Caco-2 (cell line): ENCODE measurements at regions not wholly inside any gene's neighbourhood (a gene's known extent, or its start where the extent isn't known, plus 50 kb on each side); places are given as distances from the start of the nearest gene placed in this dataset.

Experiments
- BruUV-seq: library from RNA; stranded (reverse); fragments of 400-500 nt; replicated peaks from 2 replicates; lab custom pipeline; 2021; lab: Mats Ljungman, UMichigan
- CTCF ChIA-PET: fragments of 300-600 bp; sonication (Branson Sonifier 250); formaldehyde crosslinking; loops from one replicate; lab custom pipeline; 2022; ENCODE audit warnings: antibody characterized with exemption; lab: Charles Lee
- POLR2A ChIA-PET: fragments of 300-600 bp; sonication (Branson Sonifier 250); formaldehyde crosslinking; loops from one replicate; lab custom pipeline; 2022; ENCODE audit warnings: antibody characterized with exemption; lab: Charles Lee
- DNase-seq, 2 experiments: peaks; one replicate each; pipeline versions ENCODE4 v3.0.0 to v3.0.0-alpha.2; 2020 to 2022
- H3K27me3 ChIP-seq: replicated peaks from 2 replicates; pipeline ENCODE4 v1.6.0; 2011; ENCODE audit warnings: low read length; ENCODE audit not compliant: control insufficient read depth, insufficient read depth
- H3K36me3 ChIP-seq: 2 replicates; pipeline ENCODE4 v1.5.1; 2011; ENCODE audit warnings: low read length; ENCODE audit not compliant: control insufficient read depth, insufficient read depth
- H3K4me1 ChIP-seq: fragments of 250-450 bp; sonication (Bioruptor Pico); 2 replicates; pipeline ENCODE4 v1.5.1; 2020; ENCODE audit warnings: mild to moderate bottlenecking
- H3K4me3 ChIP-seq: 2 replicates; pipeline ENCODE4 v1.5.1; 2011; ENCODE audit warnings: low read depth, mild to moderate bottlenecking, control low read depth, low read length
- H3K9me3 ChIP-seq: fragments of 250-450 bp; sonication (Bioruptor Pico); 2 replicates; pipeline ENCODE4 v1.5.1; 2020; ENCODE audit warnings: mild to moderate bottlenecking, moderate library complexity
- H3K27ac Mint-ChIP-seq: one replicate; pipeline ENCODE4 v1.8.0; 2022; ENCODE audit warnings: mixed read lengths; ENCODE audit not compliant: unreplicated experiment
- H3K27me3 Mint-ChIP-seq: one replicate; pipeline ENCODE4 v1.8.0; 2022; ENCODE audit warnings: mixed read lengths; ENCODE audit not compliant: insufficient read depth, unreplicated experiment
- H3K36me3 Mint-ChIP-seq: one replicate; pipeline ENCODE4 v1.8.0; 2022; ENCODE audit warnings: mild to moderate bottlenecking, mixed read lengths; ENCODE audit not compliant: insufficient read depth, unreplicated experiment
- H3K4me1 Mint-ChIP-seq: one replicate; pipeline ENCODE4 v1.8.0; 2022; ENCODE audit warnings: low read depth, mixed read lengths; ENCODE audit not compliant: unreplicated experiment
- H3K4me3 Mint-ChIP-seq: one replicate; pipeline ENCODE4 v1.8.0; 2022; ENCODE audit warnings: mild to moderate bottlenecking, moderate library complexity, mixed read lengths; ENCODE audit not compliant: unreplicated experiment
- H3K9me3 Mint-ChIP-seq: one replicate; pipeline ENCODE4 v1.8.0; 2022; ENCODE audit warnings: mixed read lengths; ENCODE audit not compliant: unreplicated experiment
- intact Hi-C: fragments of 100-400 bp; cut with micrococcal nuclease; formaldehyde crosslinking; loops from one replicate; pipeline ENCODE4 v1.10.0; 2022; ENCODE audit not compliant: unreplicated experiment
- TF ChIP-seq, protein P1 (sequence below), 2 experiments: fragments of 200-600 bp in 1 of 2; IDR thresholded peaks; 1 replicate in 1 of 2; 2 replicates in 1 of 2; pipeline versions ENCODE4 v1.5.1 to v1.8.0; 2011 to 2022; ENCODE audit warnings: antibody characterized with exemption in 1 of 2, control low read depth in 1 of 2, inconsistent platforms in 1 of 2, low read depth in 1 of 2, low read length in 1 of 2, mild to moderate bottlenecking in 1 of 2, moderate library complexity in 1 of 2; ENCODE audit not compliant: insufficient read depth in 1 of 2, severe bottlenecking in 1 of 2, unreplicated experiment in 1 of 2

- Histone ChIP-seq H3K36me3 (no peaks in the 10 kb centered on the region), H3K9me3 (no peaks in the 10 kb centered on the region; the same call in 1 of the 2 replicates), H3K4me1 (no peaks in the 10 kb centered on the region), H3K4me3 (no peak overlapping the region), H3K27me3 (no peaks in the 10 kb centered on the region)
- ChIA-PET CTCF (no interaction called here), POLR2A (no interaction called here)
- TF ChIP-seq, protein P1, sequence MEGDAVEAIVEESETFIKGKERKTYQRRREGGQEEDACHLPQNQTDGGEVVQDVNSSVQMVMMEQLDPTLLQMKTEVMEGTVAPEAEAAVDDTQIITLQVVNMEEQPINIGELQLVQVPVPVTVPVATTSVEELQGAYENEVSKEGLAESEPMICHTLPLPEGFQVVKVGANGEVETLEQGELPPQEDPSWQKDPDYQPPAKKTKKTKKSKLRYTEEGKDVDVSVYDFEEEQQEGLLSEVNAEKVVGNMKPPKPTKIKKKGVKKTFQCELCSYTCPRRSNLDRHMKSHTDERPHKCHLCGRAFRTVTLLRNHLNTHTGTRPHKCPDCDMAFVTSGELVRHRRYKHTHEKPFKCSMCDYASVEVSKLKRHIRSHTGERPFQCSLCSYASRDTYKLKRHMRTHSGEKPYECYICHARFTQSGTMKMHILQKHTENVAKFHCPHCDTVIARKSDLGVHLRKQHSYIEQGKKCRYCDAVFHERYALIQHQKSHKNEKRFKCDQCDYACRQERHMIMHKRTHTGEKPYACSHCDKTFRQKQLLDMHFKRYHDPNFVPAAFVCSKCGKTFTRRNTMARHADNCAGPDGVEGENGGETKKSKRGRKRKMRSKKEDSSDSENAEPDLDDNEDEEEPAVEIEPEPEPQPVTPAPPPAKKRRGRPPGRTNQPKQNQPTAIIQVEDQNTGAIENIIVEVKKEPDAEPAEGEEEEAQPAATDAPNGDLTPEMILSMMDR (IDR thresholded peaks at IDR 0.05; ENCODE audit: insufficient read depth in 1 of 2, low read depth in 1 of 2, low read length in 1 of 2, severe bottlenecking in 1 of 2, unreplicated experiment in 1 of 2): no peak
- no peaks in the 10 kb centered on the region for H3K36me3 Mint-ChIP-seq
- DNase-seq: no peak
- no peaks in the 10 kb centered on the region for H3K9me3 Mint-ChIP-seq
- no peaks in the 10 kb centered on the region for H3K27me3 Mint-ChIP-seq
- no TSS peak for BruUV-seq
- no peak overlapping the region for H3K4me3 Mint-ChIP-seq
- intact Hi-C loops: loop anchor here (1.0 to 10.0 kb wide), 4 partner anchors 81 to 254 kb away; no protein-coding TSS in a partner anchor
- H3K4me1 Mint-ChIP-seq: no peaks in the 10 kb centered on the region
- H3K27ac Mint-ChIP-seq: no peak overlapping the region
Measured at GRCh38 chr3:148460686-148461085, 237.0 kb upstream of the AGTR1 start.

DNA sequence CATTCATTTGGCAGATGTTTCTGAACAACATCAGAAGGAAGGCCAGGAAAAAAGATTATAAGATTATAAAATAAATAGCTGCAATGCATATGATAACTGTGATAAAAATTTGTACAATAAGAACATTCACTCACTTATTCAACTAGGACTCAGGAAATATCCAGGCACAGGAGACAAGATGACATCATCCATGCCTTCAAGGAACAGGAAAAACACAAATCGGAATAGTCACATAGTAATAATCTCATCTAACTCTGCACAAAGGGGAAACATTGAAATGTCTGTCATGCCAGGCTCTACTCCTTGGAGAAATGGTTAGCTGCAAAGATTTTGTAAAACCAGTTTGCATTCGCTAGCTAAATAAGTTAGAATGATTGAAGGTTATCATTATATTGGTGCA, 233.5 kb upstream of the AGTR1 start:
- TF ChIP-seq, protein P1 (IDR thresholded peaks at IDR 0.05; ENCODE audit: insufficient read depth in 1 of 2, low read depth in 1 of 2, low read length in 1 of 2, severe bottlenecking in 1 of 2, unreplicated experiment in 1 of 2): no peak
- peaks cover 5% of the 10 kb centered on the region; the same call in 1 of the 2 replicates for H3K4me1 ChIP-seq
- intact Hi-C loops: loop anchor here (10.0 kb wide), 1 partner anchor 251 kb away; no protein-coding TSS in a partner anchor
- no peaks in the 10 kb centered on the region for H3K27me3 ChIP-seq
- H3K4me3 Mint-ChIP-seq: no peak overlapping the region
- no peaks in the 10 kb centered on the region for H3K36me3 Mint-ChIP-seq
- H3K4me1 Mint-ChIP-seq: no peaks in the 10 kb centered on the region
- H3K9me3 ChIP-seq: no peaks in the 10 kb centered on the region; the same call in 1 of the 2 replicates
- no peak for DNase-seq
- ChIA-PET CTCF (no interaction called here), POLR2A (no interaction called here)
- H3K9me3 Mint-ChIP-seq: no peaks in the 10 kb centered on the region
- no TSS peak for BruUV-seq
- no peaks in the 10 kb centered on the region for H3K27me3 Mint-ChIP-seq
- no peak overlapping the region for H3K27ac Mint-ChIP-seq
- H3K4me3 ChIP-seq: no peak overlapping the region
- no peaks in the 10 kb centered on the region for H3K36me3 ChIP-seq

DNA sequence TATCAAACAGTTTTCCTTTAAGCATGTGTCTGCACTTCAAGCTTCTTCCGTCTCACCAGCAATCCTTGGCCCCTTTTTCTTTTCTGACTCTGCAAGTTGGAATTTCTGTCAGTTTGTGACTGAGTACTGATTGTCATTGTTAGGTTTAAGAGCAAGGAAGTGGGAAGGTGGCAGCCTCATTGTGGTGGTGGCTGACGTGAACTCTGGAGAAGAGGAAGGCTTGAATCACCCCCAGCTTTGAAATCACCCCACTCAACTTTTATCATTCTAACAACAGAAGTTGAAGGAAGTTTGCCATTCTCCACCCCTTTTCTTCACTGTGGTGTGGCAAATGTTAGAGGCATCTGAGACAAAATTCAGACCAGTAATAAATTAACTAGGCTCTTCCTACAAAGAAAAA, 231.6 kb upstream of the AGTR1 start:
- H3K27me3 Mint-ChIP-seq: no peaks in the 10 kb centered on the region
- TF ChIP-seq, protein P1 (IDR thresholded peaks at IDR 0.05; ENCODE audit: insufficient read depth in 1 of 2, low read depth in 1 of 2, low read length in 1 of 2, severe bottlenecking in 1 of 2, unreplicated experiment in 1 of 2): no peak
- H3K9me3 ChIP-seq: no peaks in the 10 kb centered on the region; the same call in 1 of the 2 replicates
- H3K4me3 ChIP-seq: no peak overlapping the region
- H3K27me3 ChIP-seq: no peaks in the 10 kb centered on the region
- H3K36me3 Mint-ChIP-seq: no peaks in the 10 kb centered on the region
- no peak overlapping the region for H3K4me3 Mint-ChIP-seq
- intact Hi-C loops: loop anchor here (10.0 kb wide), 1 partner anchor 249 kb away; no protein-coding TSS in a partner anchor
- no peaks in the 10 kb centered on the region for H3K9me3 Mint-ChIP-seq
- ChIA-PET POLR2A (no interaction called here), CTCF (no interaction called here)
- no peaks in the 10 kb centered on the region for H3K4me1 Mint-ChIP-seq
- H3K4me1 ChIP-seq: peaks cover 10% of the 10 kb centered on the region; the same call in 1 of the 2 replicates
- no TSS peak for BruUV-seq
- no peak overlapping the region for H3K27ac Mint-ChIP-seq
- DNase-seq: no peak
- no peaks in the 10 kb centered on the region for H3K36me3 ChIP-seq
